HG03558 (cell line): ENCODE measurements at regions not wholly inside any gene's neighbourhood (a gene's known extent, or its start where the extent isn't known, plus 50 kb on each side); places are given as distances from the start of the nearest gene placed in this dataset.

ENCODE experiments used
- ATAC-seq: cut with Tn5 transposase; IDR thresholded peaks from one replicate; pipeline ENCODE4 v1.9.1; 2021; ENCODE audit warnings: moderate number of reproducible peaks; ENCODE audit not compliant: unreplicated experiment; ENCODE audit errors: extremely low read depth

- no peak for ATAC-seq
These were observed 56.7 kb upstream of the GUCA2B start for GRCh38 chr1:42096554-42096953.

DNA sequence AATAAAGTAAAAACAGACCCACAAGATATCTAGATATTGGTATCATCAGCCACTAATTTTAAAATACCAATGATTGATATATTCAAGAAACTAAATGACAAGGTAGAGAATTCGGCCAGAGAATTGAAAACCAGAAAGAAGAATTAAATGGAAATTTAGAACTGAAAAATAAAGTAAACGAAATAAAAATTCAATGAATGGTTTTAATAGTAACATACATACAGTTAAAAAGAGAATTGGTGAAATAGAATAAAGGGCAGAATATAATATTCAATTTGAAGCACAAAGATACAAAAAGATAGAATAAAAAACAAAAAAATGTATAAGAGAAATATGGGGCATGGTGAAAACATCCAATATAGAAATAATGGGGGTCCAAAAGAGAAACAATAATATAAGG, 64.0 kb upstream of the GUCA2B start:
- no peak for ATAC-seq

- no peak for ATAC-seq
These were observed 67.1 kb upstream of the GUCA2B start for GRCh38 chr1:42086146-42086545.

DNA sequence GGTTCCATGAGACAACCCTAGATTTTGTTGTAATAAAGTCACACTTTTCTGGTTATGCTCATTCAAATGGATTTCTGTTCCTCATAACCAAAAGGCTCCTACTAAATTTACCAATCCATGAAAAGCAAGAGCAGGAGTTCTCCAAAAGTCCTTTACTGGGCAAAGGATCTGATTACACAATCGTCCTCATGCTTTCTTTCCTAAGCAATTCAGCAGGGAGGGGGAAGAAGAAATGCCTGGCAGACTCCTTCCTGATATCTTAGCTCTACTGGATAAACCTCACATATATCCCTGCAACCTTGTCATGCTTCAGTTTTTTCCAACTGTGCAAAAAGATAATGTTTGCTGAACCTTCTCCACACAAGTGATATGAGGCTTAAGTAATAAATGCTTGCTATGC, 67.6 kb upstream of the GUCA2B start:
- no peak for ATAC-seq

- ATAC-seq, result no peak
These were observed 71.7 kb upstream of the GUCA2B start for GRCh38 chr1:42081475-42081874.

DNA sequence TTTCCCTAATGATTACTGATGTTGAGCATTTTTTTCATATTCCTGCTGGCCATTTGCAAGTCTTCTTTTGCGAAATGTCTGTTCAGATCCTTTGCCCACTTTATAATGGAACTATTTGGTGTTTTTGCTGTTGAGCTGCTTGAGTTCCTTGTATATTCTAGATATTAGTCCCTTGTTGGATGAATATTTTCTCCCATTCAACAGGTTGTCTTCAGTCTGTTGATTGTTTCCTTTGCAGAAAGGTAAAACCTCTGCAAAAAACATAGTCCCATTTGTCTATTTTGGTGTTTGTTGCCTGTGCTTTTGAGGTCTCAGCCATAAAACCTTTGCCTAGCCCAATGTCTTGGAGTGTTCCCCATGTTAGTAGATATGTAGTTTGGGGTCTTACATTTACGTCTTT, 78.0 kb upstream of the GUCA2B start:
- no peak for ATAC-seq

GRCh38 chr1:42070996-42071395, 82.2 kb upstream of the GUCA2B start:
- no peak for ATAC-seq

- no peak for ATAC-seq
These were observed 95.4 kb upstream of the GUCA2B start for GRCh38 chr1:42057800-42058199.

DNA sequence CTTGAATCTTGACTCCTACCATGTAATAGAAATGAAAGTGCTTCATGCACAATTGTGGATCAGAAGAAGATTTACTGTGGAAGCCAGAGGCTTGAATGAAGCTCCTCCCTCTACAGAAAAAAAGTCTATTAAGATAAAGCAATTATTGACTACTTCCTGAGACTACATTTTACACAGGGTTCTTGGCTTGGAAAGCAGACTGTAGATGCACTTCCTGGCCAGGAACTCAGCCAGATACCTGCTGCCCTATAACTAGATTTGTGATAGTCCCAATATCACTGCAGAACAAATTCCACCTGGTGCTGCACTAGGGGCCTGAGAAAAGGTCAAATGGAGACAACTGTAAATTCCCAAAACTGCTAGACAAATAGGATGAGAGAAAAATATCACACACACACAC, 96.8 kb upstream of the GUCA2B start:
- ATAC-seq, result no peak

GRCh38 chr1:42055061-42055460, 98.1 kb upstream of the GUCA2B start:
- ATAC-seq, result no peak

GRCh38 chr1:42052072-42052699, 101.0 kb upstream of the GUCA2B start:
- ATAC-seq, result no peak

GRCh38 chr1:42047508-42047880, 105.7 kb upstream of the GUCA2B start:
- no peak for ATAC-seq

DNA sequence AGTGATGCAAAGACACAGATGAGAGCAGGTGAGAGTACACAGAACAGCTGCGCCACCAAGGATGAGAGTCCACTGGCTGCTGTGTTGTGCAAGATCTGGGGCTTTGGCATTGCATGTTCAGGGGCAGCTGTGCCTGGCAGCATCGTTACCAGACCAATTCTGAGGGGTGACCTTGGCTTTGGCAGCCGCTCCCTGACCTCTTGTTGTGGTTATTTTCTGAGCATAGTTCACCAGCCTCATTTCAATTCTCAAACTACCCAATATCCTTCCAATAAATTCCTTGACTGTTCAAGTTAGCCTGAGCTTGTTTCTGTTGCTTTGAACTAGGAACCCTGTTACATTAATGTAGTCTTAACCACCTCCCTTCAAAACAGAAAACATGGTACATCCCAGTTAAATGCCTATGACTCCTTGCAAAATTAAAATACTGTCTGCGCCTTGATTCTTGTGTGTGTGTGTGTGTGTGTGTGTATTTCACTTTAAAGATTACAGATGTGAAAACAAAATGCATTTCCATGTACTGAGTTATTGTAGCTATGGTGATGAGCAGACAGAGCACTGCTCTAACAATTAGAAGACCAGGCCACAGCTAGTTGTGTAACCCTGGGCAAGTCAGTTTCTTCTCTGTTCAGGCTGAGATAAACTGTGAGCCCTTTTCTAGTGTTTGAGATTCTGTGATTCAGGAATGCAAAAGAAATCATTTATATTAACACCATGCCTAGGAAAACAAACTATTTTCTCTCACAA, 106.3 kb upstream of the GUCA2B start:
- ATAC-seq, result no peak

DNA sequence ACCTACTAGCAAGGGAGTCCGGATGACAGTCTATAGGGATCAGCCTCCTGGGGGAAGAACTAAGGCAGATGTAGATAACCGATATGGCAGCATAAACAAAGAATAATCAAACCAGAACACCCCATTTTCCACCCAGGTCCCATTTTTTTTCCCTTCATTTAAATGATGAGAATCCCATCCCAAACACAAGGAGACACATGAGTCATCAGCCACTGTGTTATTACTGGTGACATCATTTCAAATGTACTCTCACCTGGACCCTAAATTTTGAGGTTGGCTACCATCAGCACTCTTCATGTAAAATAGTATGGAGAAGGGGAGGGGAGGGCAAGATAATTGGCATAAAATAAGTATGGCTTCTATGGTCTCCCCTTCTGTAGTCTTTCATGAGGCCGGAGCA, 108.9 kb upstream of the GUCA2B start:
- no peak for ATAC-seq

GRCh38 chr1:42043811-42044210, 109.4 kb upstream of the GUCA2B start:
- no peak for ATAC-seq

- no peak for ATAC-seq
These were observed 110.0 kb upstream of the GUCA2B start for GRCh38 chr1:42043182-42043581.

DNA sequence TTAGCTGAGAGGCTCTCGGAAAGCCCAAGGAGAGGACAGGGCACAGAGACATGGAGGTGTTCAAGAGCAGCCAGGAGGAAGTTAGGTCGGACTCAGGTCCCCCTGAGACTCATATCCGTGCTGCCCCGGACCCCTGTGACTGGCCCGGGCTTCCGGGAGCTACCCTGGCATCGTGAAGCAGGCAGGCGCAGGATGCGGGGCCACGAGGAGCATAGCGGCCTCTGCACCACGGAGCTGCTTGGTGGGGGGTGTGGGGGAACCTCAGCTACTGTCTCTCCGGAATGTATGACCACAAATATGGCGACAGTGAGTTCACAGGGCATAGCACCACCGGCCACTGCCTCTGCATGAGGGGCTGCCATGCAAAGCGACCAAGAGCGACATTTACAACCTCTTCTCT, 112.2 kb upstream of the GUCA2B start:
- no peak for ATAC-seq

DNA sequence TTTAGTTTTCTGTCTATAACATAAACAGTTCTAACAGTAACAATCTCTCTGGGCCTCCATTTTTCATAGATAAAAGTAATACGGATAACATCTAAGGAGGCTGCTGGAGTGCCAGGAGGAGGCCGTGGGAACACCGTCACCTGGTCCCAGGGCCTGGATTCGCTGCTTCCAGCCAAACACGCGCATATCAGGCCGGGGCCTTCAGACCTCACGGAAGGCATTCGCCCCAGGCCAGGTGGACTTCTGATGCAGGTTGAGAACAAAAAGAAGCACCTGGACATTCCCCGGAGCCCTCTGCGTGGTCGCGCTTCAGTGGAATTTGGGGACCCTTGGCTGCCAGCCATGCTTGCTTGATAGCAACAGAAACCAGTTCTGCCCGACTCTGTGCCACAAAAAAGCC, 113.1 kb upstream of the GUCA2B start:
- no peak for ATAC-seq

DNA sequence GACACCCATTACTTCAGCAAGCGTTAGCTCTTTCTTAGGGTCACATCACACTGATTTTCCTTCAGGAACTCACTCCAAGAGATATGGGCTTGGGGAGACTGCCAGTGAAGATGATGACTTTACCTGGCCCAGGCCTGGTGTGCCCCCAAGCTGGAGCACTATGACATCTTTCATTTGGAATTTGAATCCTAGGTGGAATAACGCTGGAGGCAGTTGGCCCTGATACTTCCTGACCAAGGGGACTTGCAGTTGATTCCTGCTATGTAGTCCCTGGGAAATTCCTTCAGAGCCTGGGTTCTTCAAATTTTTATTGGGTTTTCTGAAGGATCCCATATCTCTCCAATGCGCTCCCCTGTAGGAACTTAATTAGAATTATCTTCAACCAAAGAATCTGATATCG, 114.9 kb upstream of the GUCA2B start:
- ATAC-seq, result no peak

GRCh38 chr1:42037586-42037985, 115.6 kb upstream of the GUCA2B start:
- ATAC-seq, result no peak

GRCh38 chr1:42037161-42037560, 116.0 kb upstream of the GUCA2B start:
- no peak for ATAC-seq
